DND-41 (cell line): ENCODE measurements at regions not wholly inside any gene's neighbourhood (a gene's known extent, or its start where the extent isn't known, plus 50 kb on each side); places are given as distances from the start of the nearest gene placed in this dataset.

ENCODE experiments used
- ATAC-seq: fragments of 200-7000 bp; cut with Tn5 transposase; 3 replicates; pipeline ENCODE4 v1.9.1; 2021; ENCODE audit warnings: low read depth; ENCODE audit not compliant: insufficient read depth
- DNase-seq: peaks from one replicate; pipeline ENCODE4 v3.0.0-alpha.2; 2020
- H2AFZ ChIP-seq: 2 replicates; pipeline ENCODE4 v1.6.0; 2012; ENCODE audit warnings: low read depth, low read length
- H3K27ac ChIP-seq: 2 replicates; pipeline ENCODE4 v1.5.1; 2012; ENCODE audit warnings: low read length, inconsistent platforms
- H3K27me3 ChIP-seq: fragments of 200-600 bp; sonication (generic); 2 replicates; pipeline ENCODE4 v1.6.0; 2012; ENCODE audit warnings: low read length, mild to moderate bottlenecking, inconsistent platforms; ENCODE audit not compliant: insufficient read depth, poor library complexity
- H3K36me3 ChIP-seq: 2 replicates; pipeline ENCODE4 v1.5.1; 2012; ENCODE audit warnings: low read length, inconsistent platforms; ENCODE audit not compliant: insufficient read depth
- H3K4me1 ChIP-seq: 2 replicates; pipeline ENCODE4 v1.5.1; 2012; ENCODE audit warnings: mild to moderate bottlenecking, low read length; ENCODE audit not compliant: insufficient read depth
- H3K4me2 ChIP-seq: 2 replicates; pipeline ENCODE4 v1.6.0; 2012; ENCODE audit warnings: mild to moderate bottlenecking, moderate library complexity, low read length, inconsistent platforms; ENCODE audit not compliant: insufficient read depth
- H3K4me3 ChIP-seq, 2 experiments: fragments of 200-600 bp in 1 of 2; shearing (Covaris generic) in 1 of 2; 2 replicates each; pipeline ENCODE4 v1.5.1; 2012 to 2016; ENCODE audit warnings: inconsistent platforms in 2 of 2, low read length in 2 of 2, mild to moderate bottlenecking in 2 of 2, low read depth in 1 of 2, moderate library complexity in 1 of 2
- H3K79me2 ChIP-seq: 2 replicates; pipeline ENCODE4 v1.6.0; 2012; ENCODE audit warnings: low read length, inconsistent platforms; ENCODE audit not compliant: insufficient read depth
- H3K9ac ChIP-seq: 2 replicates; pipeline ENCODE4 v1.6.0; 2012; ENCODE audit warnings: low read depth, mild to moderate bottlenecking, inconsistent platforms, low read length, moderate library complexity
- H3K9me3 ChIP-seq: 2 replicates; pipeline ENCODE4 v1.5.1; 2012; ENCODE audit warnings: low read length, moderate library complexity, mild to moderate bottlenecking, inconsistent platforms; ENCODE audit not compliant: insufficient read depth, severe bottlenecking
- H4K20me1 ChIP-seq: 2 replicates; pipeline ENCODE4 v1.6.0; 2012; ENCODE audit warnings: low read length; ENCODE audit not compliant: insufficient read depth
- CTCF ChIP-seq: IDR thresholded peaks from 2 replicates; pipeline ENCODE4 v1.5.1; 2012; ENCODE audit warnings: borderline replicate concordance, low read length, moderate library complexity, mild to moderate bottlenecking; ENCODE audit not compliant: poor library complexity, severe bottlenecking; ENCODE audit errors: extremely low read depth
- EZH2 ChIP-seq: IDR thresholded peaks from 3 replicates; pipeline ENCODE4 v1.6.1; 2012; ENCODE audit warnings: borderline replicate concordance, low read depth, mild to moderate bottlenecking, moderate library complexity, low read length, inconsistent platforms; ENCODE audit not compliant: severe bottlenecking

- no peak for TF ChIP-seq CTCF
- TF ChIP-seq EZH2, result no peak
These were observed 735.7 kb downstream of the BCL11B start for GRCh38 chr14:98536256-98536655.

GRCh38 chr14:98542316-98542715, 729.7 kb downstream of the BCL11B start:
- no peak overlapping the region for H3K4me2 ChIP-seq
- no peak overlapping the region for H3K9ac ChIP-seq
- H3K36me3 ChIP-seq, result no peaks in the 10 kb centered on the region
- no peak for TF ChIP-seq CTCF
- TF ChIP-seq EZH2, result no peak
- no peak overlapping the region for H3K4me3 ChIP-seq
- H3K27me3 ChIP-seq, result no peaks in the 10 kb centered on the region
- no peak overlapping the region for H3K27ac ChIP-seq
- H2AFZ ChIP-seq, result no peak overlapping the region
- no peaks in the 10 kb centered on the region for H3K9me3 ChIP-seq
- H4K20me1 ChIP-seq, result no peaks in the 10 kb centered on the region
- no peak for ATAC-seq
- no peaks in the 10 kb centered on the region for H3K79me2 ChIP-seq
- H3K4me1 ChIP-seq, result peaks cover 44% of the 10 kb centered on the region
- no peak for DNase-seq

More at GRCh38 chr14:98536256-98536655, 735.7 kb downstream of the BCL11B start:
- H3K27me3 ChIP-seq, result no peaks in the 10 kb centered on the region
- H3K4me3 ChIP-seq, result no peak overlapping the region
- 0 out of 2 replicates have a peak, but pooled peaks cover 8% of the 10 kb centered on the region for H3K4me1 ChIP-seq
- no peaks in the 10 kb centered on the region for H3K79me2 ChIP-seq
- no peaks in the 10 kb centered on the region for H3K9me3 ChIP-seq
- no peak for DNase-seq
- no peak overlapping the region for H3K4me2 ChIP-seq
- H3K36me3 ChIP-seq, result no peaks in the 10 kb centered on the region
- no peak for ATAC-seq
- no peak overlapping the region for H3K27ac ChIP-seq
- H3K9ac ChIP-seq, result no peak overlapping the region
- H2AFZ ChIP-seq, result no peak overlapping the region
- H4K20me1 ChIP-seq, result no peaks in the 10 kb centered on the region

- Histone ChIP-seq H3K4me3 (no peak overlapping the region), H2AFZ (no peak overlapping the region), H3K9ac (no peak overlapping the region), H3K36me3 (no peaks in the 10 kb centered on the region), H3K27ac (no peak overlapping the region), H3K4me2 (peak overlapping the region; percentile 12; the same call in 1 of the 2 replicates), H3K79me2 (no peaks in the 10 kb centered on the region), H4K20me1 (no peaks in the 10 kb centered on the region), H3K27me3 (no peaks in the 10 kb centered on the region), H3K4me1 (peaks cover 44% of the 10 kb centered on the region), H3K9me3 (no peaks in the 10 kb centered on the region)
- TF ChIP-seq EZH2 (no peak), CTCF (no peak)
- DNase-seq (peak; percentile 12), ATAC-seq (peak; percentile 52; the same call in 1 of the 3 replicates)
These were observed 728.9 kb downstream of the BCL11B start for GRCh38 chr14:98543074-98543473.

GRCh38 chr14:98544174-98544573, 727.8 kb downstream of the BCL11B start:
- H3K79me2 ChIP-seq, result no peaks in the 10 kb centered on the region
- H3K4me3 ChIP-seq, result no peak overlapping the region

More at GRCh38 chr14:98544174-98544573, 727.8 kb downstream of the BCL11B start:
- no peak for DNase-seq
- H3K4me1 ChIP-seq, result peaks cover 44% of the 10 kb centered on the region
- H3K27me3 ChIP-seq, result no peaks in the 10 kb centered on the region
- no peaks in the 10 kb centered on the region for H3K36me3 ChIP-seq
- TF ChIP-seq CTCF, result no peak
- no peak for TF ChIP-seq EZH2
- no peak overlapping the region for H3K9ac ChIP-seq
- H3K27ac ChIP-seq, result no peak overlapping the region
- H3K9me3 ChIP-seq, result no peaks in the 10 kb centered on the region
- H4K20me1 ChIP-seq, result no peaks in the 10 kb centered on the region
- ATAC-seq, result no peak
- H2AFZ ChIP-seq, result no peak overlapping the region
- H3K4me2 ChIP-seq, result no peak overlapping the region
